OCI-LY1 (cell line): ENCODE measurements at regions not wholly inside any gene's neighbourhood (a gene's known extent, or its start where the extent isn't known, plus 50 kb on each side); places are given as distances from the start of the nearest gene placed in this dataset.

Experiments
- EZH2 ChIP-seq: fragments of 200-600 bp; sonication (generic), shearing (Covaris generic); IDR thresholded peaks from 2 replicates; pipeline ENCODE4 v1.8.0; 2017; ENCODE audit warnings: borderline replicate concordance, mixed run types, mild to moderate bottlenecking, antibody characterized with exemption, low read length, moderate library complexity, mixed read lengths
- TF ChIP-seq, protein P1 (sequence below): fragments of 200-600 bp; sonication (generic), shearing (Covaris generic); IDR thresholded peaks from 2 replicates; pipeline ENCODE4 v1.5.1; 2017; ENCODE audit warnings: mild to moderate bottlenecking, antibody characterized with exemption, low read length, moderate library complexity, mixed read lengths

- TF ChIP-seq, protein P1, sequence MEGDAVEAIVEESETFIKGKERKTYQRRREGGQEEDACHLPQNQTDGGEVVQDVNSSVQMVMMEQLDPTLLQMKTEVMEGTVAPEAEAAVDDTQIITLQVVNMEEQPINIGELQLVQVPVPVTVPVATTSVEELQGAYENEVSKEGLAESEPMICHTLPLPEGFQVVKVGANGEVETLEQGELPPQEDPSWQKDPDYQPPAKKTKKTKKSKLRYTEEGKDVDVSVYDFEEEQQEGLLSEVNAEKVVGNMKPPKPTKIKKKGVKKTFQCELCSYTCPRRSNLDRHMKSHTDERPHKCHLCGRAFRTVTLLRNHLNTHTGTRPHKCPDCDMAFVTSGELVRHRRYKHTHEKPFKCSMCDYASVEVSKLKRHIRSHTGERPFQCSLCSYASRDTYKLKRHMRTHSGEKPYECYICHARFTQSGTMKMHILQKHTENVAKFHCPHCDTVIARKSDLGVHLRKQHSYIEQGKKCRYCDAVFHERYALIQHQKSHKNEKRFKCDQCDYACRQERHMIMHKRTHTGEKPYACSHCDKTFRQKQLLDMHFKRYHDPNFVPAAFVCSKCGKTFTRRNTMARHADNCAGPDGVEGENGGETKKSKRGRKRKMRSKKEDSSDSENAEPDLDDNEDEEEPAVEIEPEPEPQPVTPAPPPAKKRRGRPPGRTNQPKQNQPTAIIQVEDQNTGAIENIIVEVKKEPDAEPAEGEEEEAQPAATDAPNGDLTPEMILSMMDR = no peak
- TF ChIP-seq EZH2 = no peak
These were observed 243.3 kb downstream of the TSN start for GRCh38 chr2:121998751-121999150.
